ENCODE measurements at regions not wholly inside any gene's neighbourhood (a gene's known extent, or its start where the extent isn't known, plus 50 kb on each side); places are given as distances from the start of the nearest gene placed in this dataset.

DNA sequence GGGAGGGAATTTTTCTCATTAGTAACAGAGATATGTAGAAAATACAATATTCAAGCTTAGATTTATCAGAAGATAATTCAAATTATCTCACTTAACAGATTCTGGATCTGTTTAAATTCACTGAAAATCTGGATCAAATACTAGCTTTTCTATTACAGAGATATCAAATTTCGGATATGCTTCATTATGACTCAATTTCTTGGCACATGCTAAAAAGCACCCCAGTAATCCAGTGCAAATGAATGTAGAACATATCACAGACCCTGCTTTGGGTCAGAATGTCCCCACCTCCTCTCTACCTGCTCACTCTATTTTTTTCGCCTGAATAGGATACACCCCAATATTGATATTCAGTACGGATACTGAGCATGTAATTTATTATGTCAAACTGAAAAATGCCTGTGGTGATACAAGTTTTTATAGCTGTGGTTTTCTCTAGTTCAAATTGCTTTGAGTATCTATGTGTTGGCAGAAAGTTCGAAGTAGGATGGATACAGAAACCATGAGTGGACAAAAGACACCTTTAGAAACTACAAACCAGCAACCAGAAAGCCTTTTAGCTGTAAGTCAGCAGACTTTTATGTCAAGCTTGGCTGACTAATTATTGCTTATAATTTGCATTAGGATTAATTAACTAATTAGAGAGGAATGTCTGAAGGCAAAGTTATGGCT is 290.0 kb downstream of the TFAP2B start:
- Histone ChIP-seq H2AFZ (ENCODE audit: low read length) (no peak overlapping the region), H3K27ac (ENCODE audit: low read length) (no peak overlapping the region), H3K4me1 (ENCODE audit: low read length) (no peaks in the 10 kb centered on the region), H3K9ac (ENCODE audit: low read length) (no peak overlapping the region), H3K9me2 (replicated peaks; ENCODE audit: insufficient read depth, low read length) (no peaks in the 10 kb centered on the region), H3K27me3 (replicated peaks; ENCODE audit: insufficient read depth, low read length) (no peaks in the 10 kb centered on the region), H3K9me3 (replicated peaks; ENCODE audit: insufficient read depth, low read length) (no peaks in the 10 kb centered on the region), H3K36me3 (replicated peaks; ENCODE audit: insufficient read depth, low read length) (no peaks in the 10 kb centered on the region), H4K20me1 (ENCODE audit: insufficient read depth, low read length) (no peaks in the 10 kb centered on the region), H3K4me3 (ENCODE audit: low read length) (no peak overlapping the region), H3K4me2 (ENCODE audit: low read depth, low read length) (no peak overlapping the region), H3F3A (ENCODE audit: insufficient read depth, low read length) (no peaks in the 10 kb centered on the region), H3K79me2 (ENCODE audit: low read length) (no peaks in the 10 kb centered on the region)
- TF ChIP-seq, protein P1, sequence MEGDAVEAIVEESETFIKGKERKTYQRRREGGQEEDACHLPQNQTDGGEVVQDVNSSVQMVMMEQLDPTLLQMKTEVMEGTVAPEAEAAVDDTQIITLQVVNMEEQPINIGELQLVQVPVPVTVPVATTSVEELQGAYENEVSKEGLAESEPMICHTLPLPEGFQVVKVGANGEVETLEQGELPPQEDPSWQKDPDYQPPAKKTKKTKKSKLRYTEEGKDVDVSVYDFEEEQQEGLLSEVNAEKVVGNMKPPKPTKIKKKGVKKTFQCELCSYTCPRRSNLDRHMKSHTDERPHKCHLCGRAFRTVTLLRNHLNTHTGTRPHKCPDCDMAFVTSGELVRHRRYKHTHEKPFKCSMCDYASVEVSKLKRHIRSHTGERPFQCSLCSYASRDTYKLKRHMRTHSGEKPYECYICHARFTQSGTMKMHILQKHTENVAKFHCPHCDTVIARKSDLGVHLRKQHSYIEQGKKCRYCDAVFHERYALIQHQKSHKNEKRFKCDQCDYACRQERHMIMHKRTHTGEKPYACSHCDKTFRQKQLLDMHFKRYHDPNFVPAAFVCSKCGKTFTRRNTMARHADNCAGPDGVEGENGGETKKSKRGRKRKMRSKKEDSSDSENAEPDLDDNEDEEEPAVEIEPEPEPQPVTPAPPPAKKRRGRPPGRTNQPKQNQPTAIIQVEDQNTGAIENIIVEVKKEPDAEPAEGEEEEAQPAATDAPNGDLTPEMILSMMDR (IDR thresholded peaks at IDR 0.05; ENCODE audit: low read length) = no peak
- no peak for TF ChIP-seq EZH2 (optimal IDR thresholded peaks at IDR 0.05; ENCODE audit: low read depth, low read length)
- TF ChIP-seq EZH2phosphoT487 (IDR thresholded peaks at IDR 0.05; ENCODE audit: low read length) = no peak
- no peak for DNase-seq

DNA sequence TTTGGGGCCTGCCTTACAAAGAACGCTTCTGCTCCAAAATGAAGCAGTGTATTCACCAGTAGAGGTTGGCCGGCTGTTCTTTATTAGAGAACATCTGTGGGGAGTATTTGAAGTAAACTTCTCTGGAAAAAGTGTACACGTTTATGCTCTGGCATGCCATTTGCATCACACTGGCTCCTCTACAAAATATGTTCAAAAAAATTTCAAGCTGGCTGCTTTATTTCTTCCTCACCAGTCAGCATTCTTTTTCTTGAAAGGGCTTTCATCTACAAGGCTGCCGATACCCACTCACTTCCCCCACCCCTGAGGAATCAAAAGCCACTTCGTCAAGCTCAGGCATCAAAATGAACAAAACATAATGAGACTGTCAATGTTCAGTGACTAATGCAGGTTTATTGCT is 294.1 kb downstream of the TFAP2B start:
- no peak for TF ChIP-seq EZH2 (optimal IDR thresholded peaks at IDR 0.05; ENCODE audit: low read depth, low read length)
- TF ChIP-seq EZH2phosphoT487 (IDR thresholded peaks at IDR 0.05; ENCODE audit: low read length) = no peak
- TF ChIP-seq, protein P1 (IDR thresholded peaks at IDR 0.05; ENCODE audit: low read length) = no peak
- H3K27me3 ChIP-seq (replicated peaks; ENCODE audit: insufficient read depth, low read length) = no peaks in the 10 kb centered on the region
- no peaks in the 10 kb centered on the region for H3K9me2 ChIP-seq (replicated peaks; ENCODE audit: insufficient read depth, low read length)
- no peak for DNase-seq
- H3K4me3 ChIP-seq (ENCODE audit: low read length) = no peak overlapping the region
- H3F3A ChIP-seq (ENCODE audit: insufficient read depth, low read length) = no peaks in the 10 kb centered on the region
- no peak overlapping the region for H3K9ac ChIP-seq (ENCODE audit: low read length)
- no peaks in the 10 kb centered on the region for H3K9me3 ChIP-seq (replicated peaks; ENCODE audit: insufficient read depth, low read length)
- H3K4me2 ChIP-seq (ENCODE audit: low read depth, low read length) = no peak overlapping the region
- no peaks in the 10 kb centered on the region for H3K79me2 ChIP-seq (ENCODE audit: low read length)
- no peak overlapping the region for H2AFZ ChIP-seq (ENCODE audit: low read length)
- H3K36me3 ChIP-seq (replicated peaks; ENCODE audit: insufficient read depth, low read length) = no peaks in the 10 kb centered on the region
- H4K20me1 ChIP-seq (ENCODE audit: insufficient read depth, low read length) = no peaks in the 10 kb centered on the region
- H3K27ac ChIP-seq (ENCODE audit: low read length) = no peak overlapping the region
- no peaks in the 10 kb centered on the region for H3K4me1 ChIP-seq (ENCODE audit: low read length)

DNA sequence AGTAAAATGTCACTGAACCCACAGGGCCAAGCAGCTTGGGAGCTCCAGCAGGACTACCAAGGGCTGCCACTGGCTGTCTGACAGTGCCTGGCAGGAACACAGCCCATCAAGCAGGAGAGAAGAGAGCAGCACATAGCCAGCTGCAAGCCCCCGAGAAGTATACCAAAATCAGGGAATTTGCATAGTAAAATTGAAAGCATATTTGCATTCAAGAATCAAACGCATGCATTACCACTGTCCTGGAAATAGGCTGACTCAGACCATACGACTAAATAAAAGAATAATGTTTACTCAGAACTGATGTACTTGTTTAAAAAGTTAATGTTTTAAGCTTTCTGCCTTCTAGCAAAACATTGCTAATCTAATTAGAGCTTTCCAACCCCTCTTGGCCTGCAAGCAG is 298.1 kb downstream of the TFAP2B start:
- Histone ChIP-seq H3K9me3 (replicated peaks; ENCODE audit: insufficient read depth, low read length) (no peaks in the 10 kb centered on the region), H3K4me1 (ENCODE audit: low read length) (no peaks in the 10 kb centered on the region), H2AFZ (ENCODE audit: low read length) (no peak overlapping the region), H3K4me3 (ENCODE audit: low read length) (no peak overlapping the region), H3K27ac (ENCODE audit: low read length) (no peak overlapping the region), H3K36me3 (replicated peaks; ENCODE audit: insufficient read depth, low read length) (no peaks in the 10 kb centered on the region), H3K9ac (ENCODE audit: low read length) (no peak overlapping the region), H3K4me2 (ENCODE audit: low read depth, low read length) (no peak overlapping the region), H3K9me2 (replicated peaks; ENCODE audit: insufficient read depth, low read length) (no peaks in the 10 kb centered on the region), H4K20me1 (ENCODE audit: insufficient read depth, low read length) (no peaks in the 10 kb centered on the region), H3K79me2 (ENCODE audit: low read length) (no peaks in the 10 kb centered on the region), H3K27me3 (replicated peaks; ENCODE audit: insufficient read depth, low read length) (no peaks in the 10 kb centered on the region), H3F3A (ENCODE audit: insufficient read depth, low read length) (no peaks in the 10 kb centered on the region)
- DNase-seq = no peak
- TF ChIP-seq EZH2phosphoT487 (IDR thresholded peaks at IDR 0.05; ENCODE audit: low read length) (no peak), EZH2 (optimal IDR thresholded peaks at IDR 0.05; ENCODE audit: low read depth, low read length) (no peak)
- TF ChIP-seq, protein P1 (IDR thresholded peaks at IDR 0.05; ENCODE audit: low read length) = no peak
